IMR-90 (cell line): ENCODE measurements at regions not wholly inside any gene's neighbourhood (a gene's known extent, or its start where the extent isn't known, plus 50 kb on each side); places are given as distances from the start of the nearest gene placed in this dataset.

Experiments
- CTCF ChIP-seq: conservative IDR thresholded peaks from 2 replicates; pipeline ENCODE4 v1.5.1; 2012; ENCODE audit warnings: mild to moderate bottlenecking, low read depth, low read length, improper control_type of control experiment
- ELK1 ChIP-seq: fragments of 150-350 bp; IDR thresholded peaks from 2 replicates; pipeline ENCODE4 v1.6.1; 2016; ENCODE audit warnings: low read depth, mild to moderate bottlenecking, low read length, moderate library complexity, borderline replicate concordance
- MAZ ChIP-seq: IDR thresholded peaks from 2 replicates; pipeline ENCODE4 v1.6.1; 2012; ENCODE audit warnings: low read depth, mild to moderate bottlenecking, low read length, improper control_type of control experiment, moderate library complexity, borderline replicate concordance
- NFE2L2 ChIP-seq: fragments of 150-350 bp; IDR thresholded peaks from 2 replicates; pipeline ENCODE4 v1.6.1; 2016; ENCODE audit warnings: low read depth, mild to moderate bottlenecking, low read length
- POLR2A ChIP-seq: IDR thresholded peaks from 2 replicates; pipeline ENCODE4 v1.6.1; 2012; ENCODE audit warnings: mild to moderate bottlenecking, low read depth, low read length
- RAD21 ChIP-seq: IDR thresholded peaks from 2 replicates; pipeline ENCODE4 v1.6.1; 2012; ENCODE audit warnings: low read length, improper control_type of control experiment
- RCOR1 ChIP-seq: IDR thresholded peaks from 2 replicates; pipeline ENCODE4 v1.6.1; 2012; ENCODE audit warnings: mild to moderate bottlenecking, low read length, improper control_type of control experiment; ENCODE audit not compliant: insufficient replicate concordance
- RFX5 ChIP-seq: IDR thresholded peaks from 2 replicates; pipeline ENCODE4 v1.8.0; 2012; ENCODE audit warnings: low read depth, mild to moderate bottlenecking, low read length, moderate library complexity
- SMC3 ChIP-seq: fragments of 150-350 bp; IDR thresholded peaks from 2 replicates; pipeline ENCODE4 v1.6.1; 2016; ENCODE audit warnings: low read depth, mild to moderate bottlenecking, antibody characterized with exemption, low read length, moderate library complexity
- USF2 ChIP-seq: fragments of 150-350 bp; IDR thresholded peaks from 2 replicates; pipeline ENCODE4 v1.6.1; 2017; ENCODE audit warnings: mild to moderate bottlenecking, antibody characterized with exemption, low read length, low read depth

- TF ChIP-seq CTCF, result no peak
- TF ChIP-seq MAZ, result no peak
- TF ChIP-seq POLR2A, result no peak
- TF ChIP-seq RAD21, result no peak
- no peak for TF ChIP-seq ELK1
- no peak for TF ChIP-seq RCOR1
- TF ChIP-seq NFE2L2, result no peak
- TF ChIP-seq SMC3, result no peak
- no peak for TF ChIP-seq USF2
- TF ChIP-seq RFX5, result no peak
Observed at GRCh38 chrX:87874043-87874442, 356.4 kb downstream of the KLHL4 start.
